Aorta (tissue), 5 donors: ENCODE measurements at regions not wholly inside any gene's neighbourhood (a gene's known extent, or its start where the extent isn't known, plus 50 kb on each side); places are given as distances from the start of the nearest gene placed in this dataset.
"Not testable (repeated sequence)": the region's sequence is repeated elsewhere in the genome, so short reads cannot be mapped to it uniquely, and the experiment has no call there.

Experiments
- ATAC-seq: fragments of 200-7000 bp; cut with Tn5 transposase; one replicate; pipeline ENCODE4 v1.9.1; 2022; ENCODE audit warnings: moderate library complexity; ENCODE audit not compliant: low FRiP score
- DNase-seq, 2 donors: peaks; one replicate each; pipeline ENCODE4 v3.0.0-alpha.2; 2020
- H3K27ac ChIP-seq, 2 donors: one replicate each; pipeline ENCODE4 v1.5.1; 2013; ENCODE audit warnings: low read length in 2 of 2, mild to moderate bottlenecking in 2 of 2, moderate library complexity in 2 of 2, control low read depth in 1 of 2, inconsistent platforms in 1 of 2, low read depth in 1 of 2
- H3K27me3 ChIP-seq, 2 donors: one replicate each; pipeline ENCODE4 v1.6.1; 2013; ENCODE audit warnings: control low read depth in 1 of 2, low read length in 1 of 2, mild to moderate bottlenecking in 1 of 2, moderate library complexity in 1 of 2; ENCODE audit not compliant: insufficient read depth in 2 of 2, control insufficient read depth in 1 of 2
- H3K36me3 ChIP-seq, 2 donors: one replicate each; pipeline ENCODE4 v1.6.1; 2013; ENCODE audit warnings: control low read depth in 1 of 2, low read length in 1 of 2, mild to moderate bottlenecking in 1 of 2; ENCODE audit not compliant: insufficient read depth in 2 of 2, control insufficient read depth in 1 of 2
- H3K4me1 ChIP-seq, 2 donors: one replicate each; pipeline ENCODE4 v1.6.1; 2013; ENCODE audit warnings: low read length in 2 of 2, control low read depth in 1 of 2, mild to moderate bottlenecking in 1 of 2, moderate library complexity in 1 of 2; ENCODE audit not compliant: insufficient read depth in 2 of 2, control insufficient read depth in 1 of 2
- H3K4me3 ChIP-seq, 2 donors: one replicate each; pipeline ENCODE4 v1.5.1; 2013; ENCODE audit warnings: low read length in 2 of 2, control low read depth in 1 of 2, mild to moderate bottlenecking in 1 of 2
- H3K9me3 ChIP-seq: one replicate; pipeline ENCODE4 v1.6.1; 2013; ENCODE audit warnings: mild to moderate bottlenecking, low read length; ENCODE audit not compliant: control insufficient read depth
- WGBS, 2 donors: extraction: QIAGEN DNeasy Blood & Tissue Kit; methylation state at CpG; one replicate each; pipeline ENCODE4 v1.1.7; 2013; 5-methylcytosine and 5-hydroxymethylcytosine counted together
- intact Hi-C, 2 donors: fragments of 100-400 bp; cut with DNase I; formaldehyde crosslinking; loops; one replicate each; pipeline versions ENCODE4 v1.14.2 to v1.15.0; 2022
- donor health status: healthy with polysubstance abuse.
- donor health status: Bipolar disorder and iron deficiency.
- donor health status: DM: no; HTN: no; CAD: no.
- donor health status: DM: no; HTN: no; CAD: no.
- donor health status: DM: yes; HTN: yes; CAD: no.

DNA sequence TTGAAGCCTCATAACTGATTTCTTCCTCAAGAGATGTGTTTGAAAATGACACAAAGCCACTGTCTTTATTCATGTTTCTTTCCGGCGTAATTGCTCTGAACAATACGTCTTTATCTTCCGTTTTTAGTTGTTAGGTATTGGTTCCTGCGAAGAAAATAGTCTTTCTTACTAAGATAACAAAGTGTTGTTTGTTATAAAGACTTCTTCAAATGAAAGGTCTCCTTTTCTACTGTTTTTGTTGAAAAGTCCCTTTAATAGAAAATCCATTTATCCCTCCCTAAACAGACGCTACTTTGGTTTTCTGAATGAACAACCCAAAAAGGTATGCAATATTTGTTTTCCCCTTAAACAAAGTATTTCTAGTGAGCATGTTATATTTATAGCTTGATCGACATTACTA is 469.1 kb downstream of the KCNJ18 start:
- 73 to 88% methylated on average over 7 of the region's 7 CpGs for WGBS, 2 donors
- Histone ChIP-seq H3K27ac (no peak overlapping the region), H3K9me3 (no peaks in the 10 kb centered on the region), H3K4me1 (no peaks in the 10 kb centered on the region), H3K36me3 (no peaks in the 10 kb centered on the region), H3K27me3 (no peaks in the 10 kb centered on the region), H3K4me3 (no peak overlapping the region)
- DNase-seq (no peak), ATAC-seq (no peak)
- intact Hi-C loops: no loop called here

DNA sequence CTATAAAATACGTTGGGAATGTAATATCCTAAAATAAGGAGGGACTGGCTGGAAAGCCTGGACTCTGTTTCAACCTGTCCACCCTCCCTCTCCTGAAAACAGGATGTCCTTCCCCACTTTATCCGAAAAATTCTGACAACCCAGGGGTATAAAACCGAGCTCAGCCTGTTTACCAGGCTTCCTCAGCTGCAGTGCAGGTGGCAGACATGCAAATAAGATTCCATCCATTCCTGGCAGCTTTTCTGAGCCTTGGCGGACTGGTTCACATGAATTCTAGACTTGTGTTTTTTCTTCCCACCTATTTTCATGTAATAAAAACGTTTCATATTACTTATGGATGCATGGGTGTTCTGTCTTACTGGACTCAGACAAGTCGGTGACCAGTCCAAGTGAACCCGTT is 479.3 kb downstream of the KCNJ18 start:
- intact Hi-C loops: no loop called here

DNA sequence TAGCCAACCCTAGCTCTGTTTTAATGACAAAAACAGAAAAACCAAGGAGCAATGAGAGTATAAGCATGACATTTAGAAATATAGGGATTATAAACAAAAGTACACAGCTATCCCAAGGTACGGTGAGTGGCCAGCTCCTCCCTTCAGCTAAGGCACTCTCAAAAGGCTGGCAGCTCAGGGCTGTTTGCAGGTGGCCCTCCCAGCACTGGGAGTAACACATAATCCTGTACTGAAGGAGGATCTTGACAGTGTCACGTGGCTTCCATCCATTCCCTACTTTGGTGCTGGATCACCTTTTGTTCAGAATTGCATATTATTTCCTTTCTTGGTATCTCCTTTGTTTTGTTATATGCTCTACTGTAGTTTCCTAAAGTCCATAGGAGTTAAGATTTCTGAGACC is 500.8 kb downstream of the KCNJ18 start:
- no peaks in the 10 kb centered on the region for H3K27me3 ChIP-seq
- WGBS, 2 donors: 63 to 64% methylated on average over 2 of the region's 2 CpGs
- H3K27ac ChIP-seq: no peak overlapping the region
- no peaks in the 10 kb centered on the region for H3K36me3 ChIP-seq
- intact Hi-C loops: no loop called here
- no peaks in the 10 kb centered on the region for H3K4me1 ChIP-seq
- no peak overlapping the region for H3K4me3 ChIP-seq
- DNase-seq: no peak
- no peaks in the 10 kb centered on the region for H3K9me3 ChIP-seq
- no peak for ATAC-seq

More for the DNA sequence above, 479.3 kb downstream of the KCNJ18 start:
- Histone ChIP-seq H3K27ac (no peak overlapping the region), H3K4me1 (no peaks in the 10 kb centered on the region), H3K27me3 (no peaks in the 10 kb centered on the region), H3K4me3 (no peak overlapping the region), H3K36me3 (no peaks in the 10 kb centered on the region), H3K9me3 (no peaks in the 10 kb centered on the region)
- WGBS, 2 donors: 37 to 41% methylated on average over 7 of the region's 7 CpGs
- no peak for DNase-seq
- no peak for ATAC-seq

DNA sequence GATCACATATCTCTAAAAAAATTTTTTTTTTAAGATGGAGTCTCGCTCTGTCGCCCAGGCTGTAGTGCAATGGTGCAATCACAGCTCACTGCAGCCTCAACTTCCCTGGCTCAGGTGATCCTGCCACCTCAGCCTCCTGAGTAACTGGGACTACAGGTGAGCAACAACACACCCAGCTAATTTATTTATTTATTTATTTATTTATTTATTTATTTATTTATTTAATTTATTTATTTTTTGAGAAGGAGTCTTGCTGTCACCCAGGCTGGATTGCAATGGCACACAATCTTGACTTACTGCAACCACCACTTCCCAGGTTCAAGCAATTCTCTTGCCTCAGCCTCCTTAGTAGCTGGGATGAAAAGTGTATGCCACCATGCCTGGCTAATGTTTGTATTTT is 507.9 kb downstream of the KCNJ18 start:
- H3K9me3 ChIP-seq, H3K4me1 ChIP-seq, DNase-seq, intact Hi-C loops, H3K4me3 ChIP-seq, H3K27me3 ChIP-seq, H3K27ac ChIP-seq, ATAC-seq, H3K36me3 ChIP-seq: not testable (repeated sequence)
- WGBS, 2 donors: 35 to 64% methylated on average over 2 of the region's 2 CpGs

DNA sequence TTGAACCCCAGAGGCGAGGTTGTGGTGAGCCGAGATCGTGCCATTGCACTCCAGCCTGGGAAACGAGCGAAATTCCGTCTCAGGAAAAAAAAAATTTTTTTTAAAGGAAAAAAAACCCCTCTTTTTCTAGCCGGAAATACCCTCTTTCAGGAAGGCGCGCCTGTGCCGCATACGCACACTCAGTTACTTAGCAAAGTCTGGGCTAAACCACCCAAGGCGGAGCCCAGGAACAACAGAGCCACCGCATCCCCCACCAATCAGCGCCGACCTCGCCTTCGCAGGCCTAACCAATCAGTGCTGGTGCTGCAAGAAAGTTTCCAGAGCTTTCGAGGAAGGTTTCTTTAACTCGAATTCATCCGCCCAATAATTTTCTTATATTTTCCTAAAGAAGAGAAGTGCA is 510.4 kb downstream of the KCNJ18 start:
- ATAC-seq (no peak), DNase-seq (peak in 1 of 2 donors; percentile 64)
- Histone ChIP-seq H3K27ac (no peak overlapping the region), H3K4me3 (no peak overlapping the region), H3K9me3 (no peaks in the 10 kb centered on the region), H3K4me1 (no peaks in the 10 kb centered on the region), H3K27me3 (no peaks in the 10 kb centered on the region), H3K36me3 (no peaks in the 10 kb centered on the region)
- intact Hi-C loops: no loop called here
- 91% methylated on average over 20 of the region's 20 CpGs for WGBS, 2 donors

DNA sequence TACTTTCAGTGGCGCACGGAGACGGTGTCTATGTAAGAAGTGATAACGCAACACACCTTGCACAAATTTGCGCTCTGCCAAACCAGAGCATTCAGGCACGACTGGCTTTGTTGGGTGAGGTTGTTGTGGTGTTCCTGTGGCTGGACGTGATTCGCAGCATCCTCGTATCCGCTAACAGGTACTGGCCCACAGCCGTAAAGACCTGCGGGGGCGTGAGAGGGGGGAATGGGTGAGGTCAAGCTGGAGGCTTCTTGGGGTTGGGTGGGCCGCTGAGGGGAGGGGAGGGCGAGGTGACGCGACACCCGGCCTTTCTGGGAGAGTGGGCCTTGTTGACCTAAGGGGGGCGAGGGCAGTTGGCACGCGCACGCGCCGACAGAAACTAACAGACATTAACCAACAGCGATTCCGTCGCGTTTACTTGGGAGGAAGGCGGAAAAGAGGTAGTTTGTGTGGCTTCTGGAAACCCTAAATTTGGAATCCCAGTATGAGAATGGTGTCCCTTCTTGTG is 510.9 kb downstream of the KCNJ18 start:
- no peaks in the 10 kb centered on the region for H3K27me3 ChIP-seq
- no peaks in the 10 kb centered on the region for H3K36me3 ChIP-seq
- no peak overlapping the region for H3K4me3 ChIP-seq
- no peak for ATAC-seq
- WGBS, 2 donors: 90 to 91% methylated on average over 29 of the region's 29 CpGs
- intact Hi-C loops: no loop called here
- no peak overlapping the region for H3K27ac ChIP-seq
- peak in 1 of 2 donors; percentile 65 for DNase-seq
- H3K9me3 ChIP-seq: no peaks in the 10 kb centered on the region
- no peaks in the 10 kb centered on the region for H3K4me1 ChIP-seq

DNA sequence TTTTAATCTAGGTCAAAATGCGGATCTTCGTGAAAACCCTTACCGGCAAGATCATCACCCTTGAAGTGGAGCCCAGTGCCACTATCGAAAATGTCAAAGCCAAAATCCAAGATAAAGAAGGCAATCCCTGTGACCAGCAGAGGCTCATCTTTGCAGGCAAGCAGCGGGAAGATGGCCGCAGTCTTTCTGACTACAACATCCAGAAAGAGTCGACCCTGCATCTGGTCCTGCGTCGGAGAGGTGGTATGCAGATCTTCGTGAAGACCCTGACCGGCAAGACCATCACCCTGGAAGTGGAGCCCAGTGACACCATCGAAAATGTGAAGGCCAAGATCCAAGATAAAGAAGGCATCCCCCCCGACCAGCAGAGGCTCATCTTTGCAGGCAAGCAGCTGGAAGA is 511.8 kb downstream of the KCNJ18 start:
- ATAC-seq, H3K9me3 ChIP-seq, H3K27ac ChIP-seq, H3K4me1 ChIP-seq, H3K36me3 ChIP-seq, intact Hi-C loops, H3K4me3 ChIP-seq, H3K27me3 ChIP-seq: not testable (repeated sequence)
- 79 to 84% methylated on average over 13 of the region's 13 CpGs for WGBS, 2 donors
- peak in 1 of 2 donors; percentile 35 for DNase-seq

DNA sequence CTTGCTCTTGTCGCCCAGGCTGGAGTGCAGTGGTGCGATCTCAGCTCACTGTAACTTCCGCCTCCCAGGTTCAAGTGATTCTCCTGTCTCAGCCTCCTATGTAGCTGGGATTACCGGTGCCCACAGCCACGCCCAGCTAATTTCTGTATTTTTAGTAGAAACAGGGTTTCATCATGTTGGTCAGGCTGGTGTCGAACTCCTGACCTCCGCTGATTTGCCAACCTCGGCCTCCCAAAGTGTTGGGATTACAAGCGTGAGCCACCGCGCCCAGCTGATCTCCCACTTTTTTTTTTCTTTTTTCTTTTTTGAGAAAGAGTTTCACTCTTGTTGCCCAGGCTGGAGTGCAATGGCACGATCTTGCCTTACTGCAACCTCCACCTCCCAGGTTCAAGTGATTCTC is 517.9 kb downstream of the KCNJ18 start:
- WGBS, 2 donors: 87 to 89% methylated on average over 12 of the region's 12 CpGs
- H3K27ac ChIP-seq, H3K4me3 ChIP-seq, intact Hi-C loops, H3K9me3 ChIP-seq, H3K36me3 ChIP-seq, H3K27me3 ChIP-seq, H3K4me1 ChIP-seq, ATAC-seq, DNase-seq: not testable (repeated sequence)

DNA sequence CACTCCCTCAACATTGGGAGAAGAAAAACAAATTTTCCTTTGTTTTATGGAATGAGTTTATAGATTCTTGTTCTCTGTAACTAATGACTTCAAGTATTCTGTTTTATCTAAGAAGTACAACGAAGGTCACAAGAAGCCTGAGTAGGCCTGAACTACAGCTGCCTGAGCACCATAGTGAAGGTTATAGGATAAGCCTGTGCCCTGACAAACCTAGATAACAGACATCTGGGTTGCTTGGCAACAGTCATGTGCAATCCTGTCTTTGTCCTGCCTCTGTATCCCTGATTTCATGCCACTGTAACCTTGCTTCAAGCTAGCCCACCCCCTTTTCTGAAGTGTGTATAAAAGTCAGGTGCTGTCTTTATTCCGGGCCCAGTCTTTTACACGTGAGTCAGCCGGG is 520.8 kb downstream of the KCNJ18 start:
- H3K27me3 ChIP-seq, H3K4me1 ChIP-seq, H3K36me3 ChIP-seq, H3K27ac ChIP-seq, intact Hi-C loops, H3K9me3 ChIP-seq, H3K4me3 ChIP-seq, DNase-seq, ATAC-seq: not testable (repeated sequence)
- 69% methylated on average over 4 of the region's 4 CpGs for WGBS, 2 donors
